ENCODE measurements at regions not wholly inside any gene's neighbourhood (a gene's known extent, or its start where the extent isn't known, plus 50 kb on each side); places are given as distances from the start of the nearest gene placed in this dataset.

DNA sequence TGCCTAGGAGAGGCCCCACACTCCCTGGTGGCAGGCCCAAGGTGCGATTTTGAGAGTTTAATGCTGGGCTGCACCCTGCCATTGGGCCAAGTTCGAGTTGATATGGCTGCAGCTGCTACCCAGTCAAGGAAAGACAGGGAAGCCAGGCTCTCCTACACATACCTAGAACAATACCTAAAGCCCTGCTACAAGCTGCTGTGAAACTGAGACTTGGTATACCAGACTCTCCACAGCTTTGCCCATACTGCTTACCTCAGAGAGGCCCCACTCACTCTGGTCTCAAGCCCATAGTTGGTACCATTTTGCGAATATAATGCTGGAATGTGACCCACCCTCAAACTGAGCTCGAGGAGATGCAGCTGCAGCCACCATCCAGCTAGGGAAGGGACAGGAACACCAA lies 147.7 kb upstream of the MAGEB2 start:
- TF ChIP-seq EZH2 (IDR thresholded peaks at IDR 0.05; ENCODE audit: low read length, unreplicated experiment), result no peak
- TF ChIP-seq, protein P1, sequence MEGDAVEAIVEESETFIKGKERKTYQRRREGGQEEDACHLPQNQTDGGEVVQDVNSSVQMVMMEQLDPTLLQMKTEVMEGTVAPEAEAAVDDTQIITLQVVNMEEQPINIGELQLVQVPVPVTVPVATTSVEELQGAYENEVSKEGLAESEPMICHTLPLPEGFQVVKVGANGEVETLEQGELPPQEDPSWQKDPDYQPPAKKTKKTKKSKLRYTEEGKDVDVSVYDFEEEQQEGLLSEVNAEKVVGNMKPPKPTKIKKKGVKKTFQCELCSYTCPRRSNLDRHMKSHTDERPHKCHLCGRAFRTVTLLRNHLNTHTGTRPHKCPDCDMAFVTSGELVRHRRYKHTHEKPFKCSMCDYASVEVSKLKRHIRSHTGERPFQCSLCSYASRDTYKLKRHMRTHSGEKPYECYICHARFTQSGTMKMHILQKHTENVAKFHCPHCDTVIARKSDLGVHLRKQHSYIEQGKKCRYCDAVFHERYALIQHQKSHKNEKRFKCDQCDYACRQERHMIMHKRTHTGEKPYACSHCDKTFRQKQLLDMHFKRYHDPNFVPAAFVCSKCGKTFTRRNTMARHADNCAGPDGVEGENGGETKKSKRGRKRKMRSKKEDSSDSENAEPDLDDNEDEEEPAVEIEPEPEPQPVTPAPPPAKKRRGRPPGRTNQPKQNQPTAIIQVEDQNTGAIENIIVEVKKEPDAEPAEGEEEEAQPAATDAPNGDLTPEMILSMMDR (conservative IDR thresholded peaks at IDR 0.05; ENCODE audit: low read depth, low read length), result no peak

All from PC-3 (cell line).